GM19467 (cell line): ENCODE measurements at regions not wholly inside any gene's neighbourhood (a gene's known extent, or its start where the extent isn't known, plus 50 kb on each side); places are given as distances from the start of the nearest gene placed in this dataset.

Source experiments
- ATAC-seq: cut with Tn5 transposase; IDR thresholded peaks from one replicate; pipeline ENCODE4 v1.9.1; 2021; ENCODE audit warnings: mild to moderate bottlenecking, moderate library complexity; ENCODE audit not compliant: unreplicated experiment

- no peak for ATAC-seq
Observed at GRCh38 chr5:92904021-92904420, 677.0 kb downstream of the NR2F1-AS1 start.

GRCh38 chr5:92899611-92900010 is 681.4 kb downstream of the NR2F1-AS1 start:
- ATAC-seq: no peak

- no peak for ATAC-seq
Observed at GRCh38 chr5:92896722-92897121, 684.3 kb downstream of the NR2F1-AS1 start.

- ATAC-seq: no peak
Observed at GRCh38 chr5:92890841-92891244, 690.2 kb downstream of the NR2F1-AS1 start.

- ATAC-seq: no peak
Observed at GRCh38 chr5:92889140-92889539, 691.9 kb downstream of the NR2F1-AS1 start.

- no peak for ATAC-seq
Observed at GRCh38 chr5:92887254-92887653, 693.8 kb downstream of the NR2F1-AS1 start.

GRCh38 chr5:92886751-92887150 is 694.3 kb downstream of the NR2F1-AS1 start:
- no peak for ATAC-seq

- ATAC-seq: no peak
Observed at GRCh38 chr5:92885950-92886349, 695.1 kb downstream of the NR2F1-AS1 start.

GRCh38 chr5:92884469-92884868 is 696.5 kb downstream of the NR2F1-AS1 start:
- no peak for ATAC-seq

- no peak for ATAC-seq
Observed at GRCh38 chr5:92879806-92880543, 701.0 kb downstream of the NR2F1-AS1 start.

- no peak for ATAC-seq
Observed at GRCh38 chr5:92874790-92875189, 706.2 kb downstream of the NR2F1-AS1 start.

GRCh38 chr5:92868442-92868841 is 712.6 kb downstream of the NR2F1-AS1 start:
- ATAC-seq: no peak

- ATAC-seq: no peak
Observed at GRCh38 chr5:92864591-92864990, 716.4 kb downstream of the NR2F1-AS1 start.

- no peak for ATAC-seq
Observed at GRCh38 chr5:92863666-92864065, 717.4 kb downstream of the NR2F1-AS1 start.

GRCh38 chr5:92861531-92862285 is 719.3 kb downstream of the NR2F1-AS1 start:
- no peak for ATAC-seq

- no peak for ATAC-seq
Observed at GRCh38 chr5:92860061-92860460, 721.0 kb downstream of the NR2F1-AS1 start.

GRCh38 chr5:92852219-92852618 is 728.8 kb downstream of the NR2F1-AS1 start:
- no peak for ATAC-seq

GRCh38 chr5:92850886-92851285 is 730.1 kb downstream of the NR2F1-AS1 start:
- no peak for ATAC-seq

GRCh38 chr5:92849756-92850155 is 731.3 kb downstream of the NR2F1-AS1 start:
- ATAC-seq: no peak

GRCh38 chr5:92841604-92842155 is 739.3 kb downstream of the NR2F1-AS1 start:
- ATAC-seq: no peak

GRCh38 chr5:92838253-92838652 is 742.8 kb downstream of the NR2F1-AS1 start:
- ATAC-seq: no peak
